ENCODE measurements at regions not wholly inside any gene's neighbourhood (a gene's known extent, or its start where the extent isn't known, plus 50 kb on each side); places are given as distances from the start of the nearest gene placed in this dataset.
"Not testable (repeated sequence)": the region's sequence is repeated elsewhere in the genome, so short reads cannot be mapped to it uniquely, and the experiment has no call there.

GRCh38 chr12:85617307-85618091, 218.7 kb downstream of the RASSF9 start:
- intact Hi-C loops (cut with DNase I), result no loop called here
- ATAC-seq (no peak), DNase-seq (ENCODE audit: low spot score) (no peak)

DNA sequence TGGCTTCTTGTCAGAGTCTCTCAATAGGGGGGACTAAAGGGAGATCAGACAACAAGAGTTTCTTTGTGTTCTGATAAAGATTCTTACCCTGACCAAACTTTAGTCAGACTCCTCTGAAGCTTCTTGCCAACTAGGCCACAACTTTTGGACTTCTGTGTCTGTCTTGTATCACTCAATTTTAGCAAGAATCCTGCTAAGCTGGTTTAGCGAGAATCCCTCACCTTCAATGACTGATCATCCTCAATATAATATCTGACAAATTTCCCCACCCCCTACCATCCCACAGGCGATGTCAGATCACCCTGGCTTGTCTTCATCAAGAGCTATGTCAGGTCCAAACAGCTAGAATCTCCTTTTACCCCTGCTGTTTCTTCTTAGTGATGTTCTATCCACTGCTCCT, 215.2 kb downstream of the RASSF9 start:
- no peak for ATAC-seq
- no peak for DNase-seq (ENCODE audit: low spot score)
- intact Hi-C loops (cut with DNase I), result no loop called here

GRCh38 chr12:85623763-85624162, 212.4 kb downstream of the RASSF9 start:
- intact Hi-C loops (cut with DNase I), result no loop called here
- no peak for DNase-seq (ENCODE audit: low spot score)
- no peak for ATAC-seq

GRCh38 chr12:85625467-85625866, 210.7 kb downstream of the RASSF9 start:
- intact Hi-C loops (cut with DNase I), result no loop called here
- no peak for DNase-seq (ENCODE audit: low spot score)

DNA sequence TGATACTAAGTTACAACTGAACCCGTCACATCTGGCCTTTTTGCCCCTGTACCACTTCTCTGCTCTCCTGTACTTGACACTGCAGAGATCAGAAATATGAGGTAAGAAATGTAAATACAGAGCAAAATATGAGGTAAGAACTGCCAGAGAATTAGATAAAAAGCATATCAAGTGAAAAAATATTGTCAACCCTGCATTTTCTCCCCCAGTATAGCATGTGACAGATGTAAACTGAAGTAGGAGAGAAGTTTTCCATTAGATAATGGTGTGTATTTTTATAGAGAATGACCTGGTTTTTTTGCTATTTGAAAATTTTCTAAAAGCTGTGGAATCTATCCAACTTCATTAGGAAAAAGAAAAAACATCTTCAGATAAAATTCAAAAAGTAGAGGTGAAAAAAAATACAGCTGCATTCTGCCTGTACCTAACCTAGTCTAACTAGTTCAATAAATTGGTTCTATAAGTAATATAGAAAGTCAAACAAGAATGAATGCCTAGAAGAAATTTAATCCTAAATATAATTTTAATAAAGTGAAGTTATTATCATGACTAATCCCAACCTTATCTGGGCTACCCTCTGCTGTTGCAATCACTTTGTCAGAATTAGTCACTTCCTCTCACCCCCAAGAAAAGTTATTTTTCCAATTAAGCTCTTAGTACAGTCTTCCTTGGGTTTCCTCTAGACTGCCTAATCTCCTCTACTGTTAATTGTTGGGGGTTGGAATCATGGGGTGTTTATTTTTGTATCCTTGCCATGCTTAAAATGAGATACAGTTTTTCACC, 210.0 kb downstream of the RASSF9 start:
- no peak for ATAC-seq
- DNase-seq (ENCODE audit: low spot score), result no peak
- intact Hi-C loops (cut with DNase I), result no loop called here

More at GRCh38 chr12:85625467-85625866, 210.7 kb downstream of the RASSF9 start:
- no peak for ATAC-seq

GRCh38 chr12:85626784-85627171, 209.4 kb downstream of the RASSF9 start:
- ATAC-seq (no peak), DNase-seq (ENCODE audit: low spot score) (no peak)
- intact Hi-C loops (cut with DNase I), result no loop called here

DNA sequence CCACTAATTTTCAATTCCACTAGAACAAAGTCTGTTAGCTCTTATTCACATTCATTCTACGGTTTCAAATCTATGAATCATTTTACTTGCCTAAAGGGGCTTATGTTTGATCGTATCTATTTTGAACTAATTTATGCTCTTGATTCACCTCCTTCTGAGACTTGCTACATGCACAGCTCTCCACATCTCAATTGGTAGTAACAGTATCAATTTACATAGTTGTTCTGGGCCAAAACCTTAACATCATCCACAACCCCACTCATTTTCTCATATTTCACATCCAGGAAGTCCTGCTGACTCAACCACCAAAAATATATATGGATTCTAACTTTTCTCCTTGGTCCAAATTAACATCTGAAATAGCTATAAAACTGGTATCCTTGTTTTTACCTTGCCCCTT, 208.6 kb downstream of the RASSF9 start:
- no peak for ATAC-seq
- DNase-seq (ENCODE audit: low spot score), result no peak
- intact Hi-C loops (cut with DNase I), result no loop called here

DNA sequence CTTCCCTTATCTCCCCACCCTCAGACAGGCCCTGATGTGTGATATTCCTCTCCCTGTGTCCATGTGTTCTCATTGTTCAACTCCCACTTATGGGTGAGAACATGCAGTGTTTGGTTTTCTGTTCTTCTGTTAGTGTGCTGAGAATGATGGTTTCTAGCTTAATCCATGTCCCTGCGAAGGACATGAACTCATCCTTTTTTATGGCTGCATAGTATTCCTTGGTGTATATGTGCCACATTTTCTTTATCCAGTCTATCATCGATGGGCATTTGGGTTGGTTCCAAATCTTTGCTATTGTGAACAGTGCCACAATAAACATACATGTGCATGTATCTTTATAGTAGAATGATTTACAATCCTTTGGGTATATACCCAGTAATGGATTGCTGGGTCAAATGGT, 207.6 kb downstream of the RASSF9 start:
- DNase-seq (ENCODE audit: low spot score); ATAC-seq; intact Hi-C loops (cut with DNase I): not testable (repeated sequence)

DNA sequence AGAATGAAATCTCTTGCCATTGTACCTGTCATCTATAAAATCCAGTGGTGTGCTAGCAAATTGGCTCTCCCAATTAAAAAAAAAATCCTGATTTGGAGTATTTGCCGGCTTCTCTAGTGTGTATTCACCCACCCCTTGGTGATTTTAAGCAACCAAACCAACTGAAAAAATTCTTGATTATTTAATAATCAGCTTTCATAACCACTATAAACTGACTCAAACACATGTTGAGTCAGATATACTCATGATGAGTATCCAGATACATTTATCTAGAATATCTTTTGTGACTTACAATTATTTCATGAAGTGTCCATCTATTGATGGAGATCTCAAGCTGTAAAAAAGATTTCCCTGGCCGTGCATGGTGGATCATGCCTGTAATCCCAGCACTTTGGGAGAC, 205.4 kb downstream of the RASSF9 start:
- ATAC-seq (no peak), DNase-seq (ENCODE audit: low spot score) (no peak)
- intact Hi-C loops (cut with DNase I), result no loop called here

DNA sequence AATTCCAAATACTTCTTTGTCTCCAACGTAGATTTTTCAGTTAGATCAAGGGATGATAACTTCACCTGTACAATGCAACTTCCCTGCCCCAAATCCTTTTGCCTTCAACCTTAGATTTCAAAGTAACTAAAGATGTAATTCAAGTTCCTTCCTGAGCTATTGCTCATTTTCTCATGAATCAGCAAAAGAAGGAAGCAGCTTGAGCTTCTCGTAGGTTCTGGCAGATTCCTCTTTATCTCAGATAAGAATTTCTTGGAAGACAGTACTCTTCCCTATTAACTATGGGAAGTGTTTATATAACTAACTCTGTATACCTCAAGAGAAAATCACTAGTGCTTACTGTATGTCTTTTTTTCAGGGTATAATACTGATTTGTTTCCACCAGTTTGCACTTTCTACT, 203.8 kb downstream of the RASSF9 start:
- DNase-seq (ENCODE audit: low spot score), result no peak

GRCh38 chr12:85633491-85633890, 202.7 kb downstream of the RASSF9 start:
- intact Hi-C loops (cut with DNase I), result no loop called here
- DNase-seq (ENCODE audit: low spot score) (no peak), ATAC-seq (no peak)

More for the DNA sequence above, 203.8 kb downstream of the RASSF9 start:
- ATAC-seq, result no peak
- intact Hi-C loops (cut with DNase I), result no loop called here

DNA sequence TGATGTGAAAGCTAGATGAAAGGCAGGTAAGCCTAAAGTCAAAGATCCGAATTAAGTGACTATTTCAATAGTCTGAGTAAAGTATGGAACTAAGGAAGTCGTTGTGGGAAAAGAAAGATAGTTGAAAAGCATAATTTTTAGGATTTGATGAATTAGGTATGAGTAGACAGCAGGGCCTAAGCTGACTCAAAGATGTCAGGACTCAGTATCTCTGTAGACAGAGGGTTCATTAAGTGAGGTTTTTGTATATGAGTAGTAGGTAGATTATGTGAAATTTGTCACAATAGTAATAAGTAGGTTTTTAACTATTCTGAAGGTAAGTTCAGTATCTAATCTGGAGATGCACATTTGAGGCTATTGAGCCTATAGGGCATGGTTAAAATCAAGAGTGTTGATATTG, 196.4 kb downstream of the RASSF9 start:
- ATAC-seq, result no peak
- intact Hi-C loops (cut with DNase I), result no loop called here
- DNase-seq (ENCODE audit: low spot score), result no peak

- ATAC-seq, result no peak
- intact Hi-C loops (cut with DNase I), result no loop called here
These were observed 194.4 kb downstream of the RASSF9 start for GRCh38 chr12:85641796-85642195.

GRCh38 chr12:85642288-85642687, 193.9 kb downstream of the RASSF9 start:
- intact Hi-C loops (cut with DNase I), result no loop called here
- ATAC-seq (no peak), DNase-seq (ENCODE audit: low spot score) (no peak)

More at GRCh38 chr12:85641796-85642195, 194.4 kb downstream of the RASSF9 start:
- DNase-seq (ENCODE audit: low spot score), result no peak

- intact Hi-C loops (cut with DNase I), result no loop called here
- ATAC-seq, result peak; percentile 50
- DNase-seq (ENCODE audit: low spot score), result no peak
These were observed 193.4 kb downstream of the RASSF9 start for GRCh38 chr12:85642808-85643207.

DNA sequence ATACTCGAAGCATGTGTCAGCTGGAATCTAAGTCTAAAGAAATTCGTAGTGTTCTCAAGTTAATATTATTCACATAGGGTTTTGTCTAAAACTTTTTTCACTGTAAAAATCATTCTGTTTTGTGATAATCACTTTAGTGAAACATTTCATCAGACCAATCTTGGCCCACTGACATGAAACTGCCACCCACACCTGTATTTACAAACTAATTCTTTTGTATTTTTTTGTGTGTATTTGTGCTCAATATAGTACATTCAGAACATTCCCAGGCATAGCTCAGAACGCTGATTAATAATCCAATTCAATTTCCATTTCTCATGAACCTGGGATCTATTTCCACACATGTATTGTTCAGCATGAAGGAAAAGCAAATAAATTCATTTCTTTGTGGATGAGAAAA, 191.7 kb downstream of the RASSF9 start:
- DNase-seq (ENCODE audit: low spot score) (no peak), ATAC-seq (no peak)
- intact Hi-C loops (cut with DNase I), result no loop called here

GRCh38 chr12:85653731-85654455, 182.3 kb downstream of the RASSF9 start:
- DNase-seq (ENCODE audit: low spot score), result no peak
- ATAC-seq, result no peak
- intact Hi-C loops (cut with DNase I), result no loop called here

DNA sequence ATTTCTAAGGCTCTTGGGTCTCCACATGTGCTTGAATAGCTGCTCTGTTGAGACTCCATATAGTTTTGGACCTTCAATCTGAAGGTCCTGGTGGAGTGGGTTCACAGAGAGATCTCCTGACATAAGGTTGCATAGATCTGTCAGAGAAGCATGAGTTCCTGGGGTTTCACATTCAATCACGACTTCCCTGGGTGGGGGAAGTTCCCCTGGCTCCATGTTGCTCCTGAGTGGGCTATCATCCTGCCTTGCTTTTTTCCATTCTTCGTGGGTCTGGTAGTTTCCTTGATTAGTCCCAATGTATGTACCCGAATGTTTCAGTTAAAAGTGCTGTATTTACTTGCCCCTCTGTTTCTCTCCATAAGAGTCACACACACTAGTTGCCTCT, 181.8 kb downstream of the RASSF9 start:
- intact Hi-C loops (cut with DNase I), result no loop called here
- ATAC-seq, result no peak
- DNase-seq (ENCODE audit: low spot score), result no peak

DNA sequence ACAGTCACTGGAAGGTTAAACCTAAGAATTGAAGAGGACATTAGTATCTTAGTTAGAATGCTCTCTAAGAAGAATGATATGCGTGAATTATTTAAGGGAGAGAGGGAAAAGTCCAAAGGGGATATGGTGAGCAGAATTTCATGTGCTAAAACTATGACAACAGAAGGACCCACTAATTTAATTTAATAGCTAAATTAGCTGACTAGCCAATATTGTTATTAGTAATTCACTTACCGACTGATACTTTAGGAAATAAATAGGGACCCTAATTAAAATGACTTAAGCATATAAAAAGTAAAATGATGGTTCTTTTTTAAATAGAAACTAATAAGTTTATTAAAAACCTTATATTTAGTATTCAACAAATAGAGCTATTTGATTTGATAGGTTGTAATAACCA, 179.6 kb downstream of the RASSF9 start:
- no peak for ATAC-seq
- intact Hi-C loops (cut with DNase I), result no loop called here

GRCh38 chr12:85657251-85657650, 179.0 kb downstream of the RASSF9 start:
- intact Hi-C loops (cut with DNase I), result no loop called here
- ATAC-seq, result no peak
- DNase-seq (ENCODE audit: low spot score), result no peak

More for the DNA sequence above, 179.6 kb downstream of the RASSF9 start:
- DNase-seq (ENCODE audit: low spot score), result no peak

Measured in sciatic nerve (tissue), 2 donors.